AG20443 (cell line): ENCODE measurements at regions not wholly inside any gene's neighbourhood (a gene's known extent, or its start where the extent isn't known, plus 50 kb on each side); places are given as distances from the start of the nearest gene placed in this dataset.
A peak's percentile ranks its signal among the peaks of the same experiment; 100 is the strongest.

Source experiments
- DNase-seq: peaks from one replicate; pipeline ENCODE4 v3.0.0; 2012; ENCODE audit warnings: low spot score, mixed read lengths

DNA sequence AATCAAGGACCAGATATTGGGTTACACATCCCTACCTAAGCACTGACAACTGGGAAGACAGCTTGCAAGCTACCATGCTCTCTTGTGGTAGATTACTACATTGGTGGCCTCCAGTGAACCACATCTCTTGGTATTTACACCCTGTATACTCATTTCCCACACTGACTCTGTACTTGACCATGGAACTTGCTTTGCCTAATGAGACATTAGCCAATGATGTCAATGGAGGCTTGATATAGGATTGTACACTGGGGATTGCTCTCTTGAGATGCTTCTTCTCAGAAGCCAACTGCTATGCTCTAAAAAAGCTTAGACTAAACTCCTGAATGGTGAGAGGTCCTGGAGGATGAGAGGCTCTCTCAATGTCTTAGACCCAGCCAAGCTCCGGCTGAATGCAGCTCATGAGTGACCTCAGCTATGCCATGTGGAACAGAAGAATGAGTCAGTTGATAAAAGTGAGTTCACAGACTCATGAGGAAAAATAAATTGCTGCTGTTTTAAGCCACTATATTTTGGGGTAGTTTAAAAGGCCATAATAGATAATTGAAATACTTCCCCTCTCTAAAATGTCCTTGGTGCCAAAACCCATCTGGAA, 61.5 kb upstream of the GALNT15 start:
- DNase-seq, result peak; percentile 67

DNA sequence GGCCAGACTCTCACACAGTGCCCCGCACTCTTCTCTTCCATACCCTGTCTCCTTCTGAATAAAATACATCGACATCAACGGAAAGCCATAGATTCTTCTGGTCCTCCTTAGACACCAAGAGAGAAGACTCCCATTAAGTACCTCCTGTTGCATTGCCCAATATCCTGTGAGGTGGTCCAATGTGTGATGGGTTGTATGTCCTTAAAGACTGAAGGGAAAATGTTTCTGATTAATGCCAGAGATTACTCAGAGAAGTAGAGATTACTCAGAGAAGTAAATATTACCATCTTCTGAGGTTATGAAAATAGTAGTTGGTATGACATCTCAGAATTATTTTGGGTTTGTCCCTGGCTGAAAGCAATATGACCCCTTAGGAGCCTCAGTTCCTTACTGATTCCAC, 60.8 kb upstream of the GALNT15 start:
- DNase-seq, result no peak

DNA sequence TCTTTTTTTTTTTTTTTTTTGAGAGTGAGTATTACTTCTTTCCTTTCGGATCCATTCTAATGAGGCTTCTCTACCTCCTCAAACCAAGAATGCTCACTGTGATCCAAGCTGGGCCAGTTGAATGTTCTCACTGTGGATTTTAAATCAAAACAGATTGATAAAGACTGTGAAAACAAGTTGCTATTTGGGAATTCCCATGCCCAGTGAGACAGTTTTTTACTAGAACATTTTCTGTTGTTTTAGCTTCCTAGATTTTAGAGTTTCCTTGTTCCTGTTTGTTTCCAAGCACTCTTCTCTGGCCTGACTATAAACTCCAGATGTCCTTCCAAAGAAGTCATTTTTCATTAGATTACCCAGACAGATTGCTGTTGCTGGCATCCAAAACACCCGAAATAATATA, 60.1 kb upstream of the GALNT15 start:
- DNase-seq, result no peak

DNA sequence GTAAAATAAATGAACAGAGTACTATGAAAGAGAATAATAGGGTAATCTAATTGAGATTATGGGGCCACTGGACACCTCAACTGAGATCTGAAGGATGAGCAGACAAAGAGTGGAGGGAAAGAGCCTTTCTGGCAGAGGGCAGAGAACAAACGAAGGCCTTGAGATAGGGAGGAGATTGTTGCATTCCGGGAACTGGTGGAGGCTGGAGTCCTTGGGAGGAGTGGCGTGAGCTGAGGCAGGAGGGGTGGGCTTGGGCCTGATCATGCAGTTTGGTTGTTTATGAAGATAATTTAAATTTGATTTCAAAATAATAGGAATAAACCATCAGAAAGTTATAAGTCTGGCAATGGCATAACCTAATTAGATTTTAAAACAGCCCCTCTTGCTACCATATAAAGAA, 59.5 kb upstream of the GALNT15 start:
- no peak for DNase-seq

DNA sequence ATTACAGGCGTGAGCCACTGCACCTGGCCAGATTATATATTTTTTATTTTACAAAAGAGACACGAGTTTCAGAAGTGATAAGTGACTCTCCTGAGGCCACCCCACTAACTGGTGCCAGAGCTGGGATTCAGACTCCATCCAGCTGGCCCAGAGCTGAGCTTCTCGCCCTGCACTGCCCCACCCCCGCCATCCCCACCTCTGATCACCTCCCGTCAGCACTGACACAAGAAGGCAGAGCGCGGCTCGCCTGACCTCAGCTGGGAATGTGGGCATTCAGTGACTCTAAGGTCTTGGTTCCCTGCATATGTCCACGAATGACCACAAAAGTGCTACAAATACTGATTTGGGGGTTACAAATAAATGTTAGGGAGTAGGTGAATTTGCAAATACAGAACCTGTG, 56.1 kb upstream of the GALNT15 start:
- DNase-seq, result no peak

DNA sequence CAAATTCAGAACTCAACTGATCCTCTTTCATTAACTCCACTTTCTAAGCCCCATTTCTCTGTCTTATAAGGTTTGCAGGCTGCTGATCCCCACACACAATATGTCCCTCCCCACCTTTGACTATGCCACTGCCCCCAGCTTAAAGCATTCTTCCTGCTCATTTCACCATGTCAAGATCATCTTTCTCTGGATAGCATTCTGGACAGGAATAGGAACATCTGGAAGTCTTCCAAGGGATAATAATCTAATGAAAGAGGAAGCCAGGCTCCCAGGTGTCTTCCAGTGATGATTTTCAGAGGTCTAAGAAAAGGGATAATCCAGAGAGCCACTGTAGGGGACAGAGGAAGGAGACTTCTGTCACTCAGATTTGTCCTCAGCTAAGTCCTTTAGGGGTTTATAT, 54.6 kb upstream of the GALNT15 start:
- DNase-seq, result no peak

DNA sequence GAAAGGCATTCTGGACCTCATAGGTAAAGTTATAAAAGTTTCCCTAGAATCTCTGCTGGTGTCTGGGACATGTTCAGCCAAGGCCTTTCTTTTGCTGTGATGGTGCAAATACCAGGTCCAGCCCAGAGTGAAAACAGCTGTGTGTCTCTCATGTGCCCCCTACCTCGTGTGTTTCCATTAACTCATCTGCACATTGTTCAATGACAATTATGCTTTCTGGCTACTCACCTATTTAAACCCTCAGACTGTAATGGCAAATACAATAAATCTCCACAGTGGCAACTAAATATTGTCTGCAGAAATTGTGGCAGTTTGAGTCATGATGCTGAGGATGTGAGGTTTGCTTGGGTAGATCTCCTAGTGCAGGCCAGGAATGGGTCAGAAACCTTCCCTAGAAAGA, 53.1 kb upstream of the GALNT15 start:
- no peak for DNase-seq

DNA sequence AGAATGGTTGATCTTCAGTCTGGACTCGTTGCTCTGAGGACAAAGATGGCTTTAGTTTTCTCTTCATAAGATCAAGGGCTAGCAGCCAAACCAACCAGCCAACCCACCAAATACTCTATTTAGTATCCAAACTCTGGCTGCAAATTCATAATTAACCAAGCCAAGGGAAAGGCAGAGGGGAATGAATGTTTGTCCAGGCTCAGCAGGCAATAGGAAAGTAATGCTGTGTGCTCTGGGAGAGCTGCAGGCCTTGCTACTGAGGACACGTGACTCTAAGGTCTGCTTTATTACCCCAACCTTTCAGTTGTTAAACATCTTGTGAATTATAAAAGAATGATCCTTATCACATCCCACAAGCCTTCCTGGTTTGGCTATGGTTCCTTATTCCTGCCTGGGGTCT, 52.3 kb upstream of the GALNT15 start:
- no peak for DNase-seq

DNA sequence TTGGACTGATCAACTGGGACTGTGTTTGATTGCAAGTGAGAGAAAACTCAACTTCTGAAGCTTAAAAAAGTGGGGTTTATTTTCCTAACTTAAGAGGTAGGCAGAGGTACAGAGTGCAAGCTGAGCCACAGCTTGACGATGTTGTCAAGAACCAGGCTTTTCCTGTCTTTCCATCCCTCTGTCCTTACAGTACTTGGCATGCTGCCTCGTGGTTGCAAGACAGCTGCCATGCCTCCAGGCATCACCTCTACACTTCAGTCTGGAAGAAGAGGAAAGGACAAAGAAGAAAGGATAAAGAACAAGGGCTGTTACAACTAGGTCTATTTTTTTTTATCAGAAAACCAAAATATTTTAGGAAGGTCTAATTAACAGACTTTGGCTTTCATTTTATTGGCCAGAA, 51.8 kb upstream of the GALNT15 start:
- no peak for DNase-seq

DNA sequence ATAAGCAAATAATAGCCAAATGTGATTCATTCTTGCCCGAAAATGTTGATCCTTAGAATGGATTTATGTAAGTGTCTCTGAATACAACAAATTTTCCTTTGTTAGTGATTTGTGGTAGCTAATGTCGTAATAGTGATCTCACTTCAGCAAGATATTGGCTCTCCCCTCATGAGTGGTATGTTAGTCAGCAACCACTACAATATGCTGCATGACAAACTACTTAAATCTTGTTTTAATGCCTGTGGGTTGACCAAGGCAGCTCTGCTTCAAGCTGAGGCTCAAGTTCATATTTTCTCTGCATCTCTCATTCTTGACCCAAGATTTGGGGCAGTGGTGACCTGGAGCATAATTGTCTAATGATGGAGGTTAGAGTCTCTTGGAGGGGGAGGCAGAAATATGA, 49.8 kb upstream of the GALNT15 start:
- DNase-seq, result peak; percentile 80
